HG02759 (cell line): ENCODE measurements at regions not wholly inside any gene's neighbourhood (a gene's known extent, or its start where the extent isn't known, plus 50 kb on each side); places are given as distances from the start of the nearest gene placed in this dataset.
"Not testable (repeated sequence)": the region's sequence is repeated elsewhere in the genome, so short reads cannot be mapped to it uniquely, and the experiment has no call there.

Source experiments
- ATAC-seq: cut with Tn5 transposase; IDR thresholded peaks from one replicate; pipeline ENCODE4 v1.9.1; 2021; ENCODE audit warnings: mild to moderate bottlenecking, moderate library complexity; ENCODE audit not compliant: unreplicated experiment

DNA sequence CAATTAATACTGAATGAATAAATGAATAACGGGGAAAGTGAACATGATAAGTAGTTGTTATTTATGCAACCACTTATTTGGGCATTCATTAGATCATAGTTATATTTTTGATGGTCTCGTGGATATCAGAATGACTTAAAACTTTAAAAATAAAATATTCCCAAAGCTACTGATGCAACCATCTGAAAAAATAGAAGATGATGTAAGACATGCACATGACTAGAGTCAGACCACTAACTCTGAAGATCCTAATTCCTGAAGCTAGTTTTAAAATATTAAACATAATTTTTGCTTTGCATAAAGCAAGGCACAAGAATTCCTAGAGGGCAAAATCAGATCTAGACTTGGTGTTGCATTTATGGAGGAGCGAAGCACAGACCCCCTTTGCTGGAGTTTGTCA is 616.1 kb downstream of the IRS1 start:
- ATAC-seq = no peak

DNA sequence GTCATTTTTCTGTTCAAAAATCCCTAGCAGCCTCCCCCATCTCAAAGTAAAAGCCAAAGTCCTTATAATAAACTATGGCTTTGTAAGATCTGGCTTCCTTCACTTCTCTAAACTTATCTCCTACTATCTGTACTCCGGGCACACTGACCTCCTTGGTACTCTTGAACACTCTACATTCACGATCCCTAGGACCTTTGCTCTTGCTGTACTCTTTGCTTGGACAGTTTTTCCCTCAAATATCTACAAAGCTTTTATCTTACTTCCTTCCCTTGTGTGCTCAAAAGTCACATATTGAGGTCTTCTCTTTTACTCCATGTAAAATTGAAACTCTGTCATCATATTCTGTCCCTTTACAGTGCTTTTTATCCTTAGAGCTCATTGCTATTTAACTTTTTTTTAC is 616.6 kb downstream of the IRS1 start:
- ATAC-seq = no peak

DNA sequence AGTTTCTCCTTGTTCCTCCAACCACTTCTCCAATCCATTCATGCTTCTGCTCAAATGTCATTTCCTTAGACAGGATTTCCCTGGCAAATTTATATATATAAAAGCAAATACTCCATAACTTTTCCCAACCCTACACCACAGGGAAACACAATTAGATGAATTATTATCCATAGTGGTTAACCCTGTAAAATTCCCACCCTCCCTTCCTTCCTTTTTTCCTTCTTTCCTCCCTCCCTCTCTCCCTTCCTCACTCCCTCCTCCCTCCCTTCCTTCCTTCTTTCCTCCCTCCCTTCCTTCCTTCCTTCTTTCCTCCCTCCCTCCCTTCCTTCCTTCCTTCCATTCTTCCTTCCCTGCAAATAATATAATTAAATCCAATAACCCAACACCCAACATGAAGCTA is 617.7 kb downstream of the IRS1 start:
- no peak for ATAC-seq

DNA sequence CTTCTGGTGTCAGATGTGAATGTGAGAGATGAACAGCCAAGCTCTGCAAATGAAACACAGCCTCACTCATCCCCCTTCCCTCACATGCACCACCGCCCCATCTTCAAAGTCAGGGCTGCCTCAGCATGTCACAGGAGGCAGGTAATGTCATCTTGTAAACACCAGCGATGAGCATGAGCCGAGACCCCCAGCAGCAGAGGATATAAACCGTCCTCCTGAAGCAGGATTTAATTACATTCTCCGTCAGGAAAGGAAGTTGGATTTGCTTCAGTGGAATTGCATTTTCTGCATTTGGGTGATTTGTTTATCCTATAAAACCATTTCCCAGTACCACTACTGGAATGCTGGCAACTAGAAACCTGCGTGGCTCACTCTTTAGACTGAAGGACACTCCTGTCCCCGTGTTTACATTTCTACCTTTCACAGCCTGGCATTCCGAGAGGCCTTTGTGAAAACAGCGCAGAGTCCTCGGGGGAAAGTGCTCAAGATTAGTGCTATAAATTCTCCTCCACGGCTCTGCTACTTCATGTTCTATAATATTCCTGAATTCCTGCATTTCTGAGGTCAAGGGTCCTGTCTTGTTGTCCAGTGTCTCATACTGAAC is 619.2 kb downstream of the IRS1 start:
- no peak for ATAC-seq

DNA sequence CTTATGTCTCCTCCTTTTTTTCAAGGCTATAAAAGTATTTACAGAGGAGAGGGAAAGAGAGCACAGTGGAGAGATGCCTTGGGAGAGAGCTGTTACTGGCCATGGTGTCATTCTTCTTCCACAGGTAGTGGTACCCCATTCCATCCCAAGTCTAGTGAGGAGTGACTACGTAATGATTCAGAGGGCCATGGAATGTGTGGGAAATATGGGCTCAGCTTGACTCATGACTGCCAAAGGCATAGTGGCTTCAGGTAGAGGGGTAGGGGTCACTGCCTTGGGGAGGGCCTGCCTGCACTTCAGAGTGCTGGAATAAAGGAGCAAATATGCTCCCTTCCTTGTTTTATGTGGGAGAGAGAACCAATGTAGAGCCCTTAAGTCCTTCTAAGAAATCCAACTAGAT is 620.6 kb downstream of the IRS1 start:
- ATAC-seq = no peak

DNA sequence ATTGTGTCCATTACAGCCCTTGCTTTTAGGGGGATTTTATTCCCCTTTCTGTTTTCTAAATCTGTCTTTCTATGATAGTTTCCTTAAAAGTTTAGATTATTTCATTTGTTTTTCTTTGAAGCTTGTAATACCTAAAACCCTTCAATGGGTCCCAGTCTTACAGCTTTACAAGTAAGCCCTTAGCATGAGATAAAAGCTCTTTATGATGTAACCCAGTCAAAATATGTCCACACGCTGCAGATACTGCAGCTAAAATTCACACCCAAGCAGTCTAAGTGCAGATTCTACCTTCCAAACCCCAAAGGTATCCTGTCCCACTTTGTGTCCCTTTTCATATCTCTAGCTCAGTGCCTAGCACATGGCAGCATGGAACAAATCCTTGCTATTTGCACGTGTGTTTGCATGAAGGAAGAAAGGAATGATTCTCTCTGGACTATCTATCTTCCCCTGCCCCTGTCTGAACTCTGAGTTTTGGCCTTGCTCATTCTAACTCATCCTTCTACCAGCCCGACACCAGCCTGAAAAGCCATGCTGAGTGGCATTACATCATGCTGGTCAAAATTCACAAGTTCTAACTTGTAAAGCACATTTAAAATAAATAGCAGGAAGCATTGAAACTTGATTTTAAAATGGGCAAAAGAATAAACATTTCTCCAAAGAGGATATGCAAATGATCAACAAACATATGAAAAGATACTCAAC is 623.2 kb downstream of the IRS1 start:
- ATAC-seq = no peak

DNA sequence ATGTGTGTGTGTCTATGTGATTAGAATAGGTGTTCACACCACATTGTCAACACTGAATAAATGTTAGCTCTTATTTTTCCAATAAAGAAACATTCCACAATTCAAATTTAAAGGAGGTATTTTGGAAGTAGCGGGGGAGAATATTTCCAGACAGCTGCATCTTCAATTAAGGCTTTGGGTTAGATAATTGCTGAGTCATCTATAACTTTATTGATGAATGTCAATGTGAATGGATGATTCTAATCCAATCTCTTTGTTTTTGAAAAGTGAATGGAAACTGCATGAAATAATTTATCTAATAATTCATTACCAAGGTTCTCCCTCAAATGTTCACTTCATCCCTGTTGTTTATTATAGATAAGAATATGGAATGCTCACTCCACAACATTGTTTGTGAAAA is 625.2 kb downstream of the IRS1 start:
- no peak for ATAC-seq

DNA sequence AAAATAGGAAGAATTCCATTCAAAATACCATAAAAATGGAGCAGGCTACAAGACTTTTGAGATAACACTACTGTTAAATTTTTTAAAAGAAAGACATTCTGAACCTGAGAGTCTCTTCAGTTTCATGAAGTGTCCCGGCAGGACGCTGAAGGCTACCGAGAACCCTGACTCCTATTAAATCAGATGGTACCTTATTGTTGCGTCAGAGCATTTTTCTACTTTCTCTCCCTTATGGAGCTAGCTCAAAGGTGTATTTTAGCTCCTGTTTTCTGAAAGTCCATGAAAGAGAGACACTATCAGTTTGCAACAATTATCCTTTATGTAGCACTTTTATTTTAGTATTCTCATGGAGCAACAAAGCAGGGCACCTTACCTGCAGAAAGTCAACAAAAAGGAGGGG is 626.7 kb downstream of the IRS1 start:
- no peak for ATAC-seq

DNA sequence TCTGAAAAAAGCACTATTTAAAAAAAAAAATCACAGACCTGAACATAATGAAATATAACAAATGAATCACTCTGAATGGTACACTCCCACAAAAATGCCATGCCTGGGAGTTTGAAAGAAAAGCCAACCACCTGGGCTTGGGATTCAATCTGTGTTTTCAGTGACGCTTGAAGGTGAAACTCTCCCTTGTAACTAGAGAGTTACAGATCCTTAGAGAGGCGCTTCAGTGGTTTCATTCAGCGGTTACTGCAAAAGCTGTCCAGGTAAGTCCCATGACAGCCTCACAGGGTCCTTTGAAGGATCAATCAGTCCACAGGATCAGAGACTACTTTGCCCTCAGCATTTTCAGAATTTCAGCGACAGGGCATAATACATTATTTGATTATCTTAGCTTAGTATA is 627.3 kb downstream of the IRS1 start:
- no peak for ATAC-seq

DNA sequence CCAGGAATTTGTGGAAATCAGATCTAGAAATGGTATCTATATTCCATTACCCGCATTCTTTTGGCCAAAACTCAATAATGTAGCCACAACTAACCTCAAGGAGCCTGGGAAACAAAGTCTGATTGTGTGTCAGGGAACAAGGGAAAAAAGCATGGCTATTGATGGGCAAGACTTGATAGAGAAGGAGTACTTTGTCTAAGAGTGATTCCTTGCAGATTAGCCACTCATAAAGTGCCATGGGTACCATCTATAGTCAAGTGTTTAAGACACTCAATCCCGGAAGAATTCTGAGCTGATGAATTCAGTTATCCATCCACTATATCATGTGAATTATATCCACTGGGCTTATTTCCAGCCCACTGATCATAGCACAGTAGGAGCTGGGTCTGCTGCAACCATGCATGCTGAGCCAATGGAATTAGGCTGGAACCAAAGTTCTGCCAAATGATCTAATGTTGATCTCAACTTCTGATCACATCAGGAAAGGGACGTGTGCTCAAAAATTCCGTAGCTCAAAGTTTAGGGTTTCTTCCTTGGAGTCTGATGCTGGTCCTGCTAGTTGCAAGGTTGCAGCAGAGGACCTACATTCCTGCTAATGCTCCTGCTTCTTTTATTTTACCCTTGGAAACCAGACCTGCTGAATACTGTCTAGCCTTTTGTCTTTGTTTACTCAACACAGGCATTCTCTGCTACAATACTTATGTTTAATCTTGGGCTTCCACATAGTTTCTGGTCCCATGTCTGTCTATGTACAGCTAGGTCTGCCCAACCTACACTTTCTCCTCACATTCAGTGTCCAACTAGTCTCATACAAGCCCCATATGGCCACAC is 629.7 kb downstream of the IRS1 start:
- no peak for ATAC-seq

DNA sequence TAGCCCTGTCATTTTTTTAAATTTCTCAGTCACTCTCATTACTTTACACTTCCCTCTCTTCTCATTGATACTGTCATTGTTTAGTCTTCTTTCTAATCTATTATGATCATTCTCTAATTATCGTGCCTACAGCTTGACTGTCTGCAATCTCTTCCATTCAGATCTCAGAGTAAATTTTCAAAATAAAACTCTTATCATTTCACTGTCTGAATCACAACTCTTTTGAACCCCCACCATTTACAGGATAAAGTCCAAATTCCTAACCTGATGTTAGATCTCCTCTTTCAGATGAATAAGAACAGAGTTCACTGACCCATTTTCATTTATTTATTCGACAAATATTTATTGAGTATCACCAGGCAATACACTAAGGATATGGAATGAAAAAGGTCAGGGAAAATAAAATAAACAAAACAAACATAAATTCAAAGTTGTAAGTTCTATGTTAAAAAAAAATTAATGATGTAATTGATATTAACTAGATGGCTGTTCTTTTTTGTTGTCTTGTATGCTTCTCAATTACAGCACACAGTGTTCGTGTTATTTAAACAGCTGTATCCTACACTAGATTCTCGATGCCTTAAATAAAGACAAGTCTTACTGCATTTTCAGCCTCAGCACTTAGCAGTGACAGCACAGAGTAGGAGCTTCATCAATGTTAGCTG is 631.0 kb downstream of the IRS1 start:
- ATAC-seq = no peak

DNA sequence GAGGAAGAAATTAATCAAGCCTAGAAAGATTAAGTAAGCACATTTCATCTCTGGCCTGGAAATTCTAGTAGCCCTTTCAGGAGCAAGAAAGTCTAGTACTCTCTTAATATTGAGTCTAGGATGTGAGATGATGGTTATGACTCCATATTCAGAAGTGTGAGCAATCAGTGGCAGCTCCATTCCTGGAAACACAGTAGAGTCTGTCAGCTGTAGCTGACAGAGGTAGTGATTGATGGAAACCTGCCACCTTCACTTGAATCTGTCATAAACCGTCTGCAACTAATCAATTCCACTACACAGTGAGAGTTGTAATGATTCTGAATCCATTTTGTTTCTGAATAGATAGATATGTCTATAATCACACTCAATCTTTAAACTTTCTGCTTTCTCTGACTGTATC is 635.1 kb downstream of the IRS1 start:
- no peak for ATAC-seq

DNA sequence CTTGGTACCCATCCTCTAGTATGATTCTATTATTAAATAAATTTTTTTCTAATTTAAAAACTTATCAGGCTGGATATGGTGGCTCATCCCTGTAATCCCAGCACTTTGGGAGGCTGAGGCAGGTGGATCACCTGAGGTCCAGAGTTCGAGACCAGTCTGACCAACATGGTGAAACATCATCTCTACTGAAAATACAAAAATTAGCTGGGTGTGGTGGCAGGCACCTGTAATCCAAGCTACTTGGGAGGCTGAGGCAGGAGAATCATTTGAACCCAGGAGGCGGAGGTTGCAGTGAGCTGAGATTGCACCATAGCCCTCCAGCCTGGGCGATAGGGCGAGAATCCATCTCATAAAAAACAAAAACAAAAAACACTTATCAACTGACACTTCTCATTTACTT is 639.0 kb downstream of the IRS1 start:
- not testable (repeated sequence) for ATAC-seq

DNA sequence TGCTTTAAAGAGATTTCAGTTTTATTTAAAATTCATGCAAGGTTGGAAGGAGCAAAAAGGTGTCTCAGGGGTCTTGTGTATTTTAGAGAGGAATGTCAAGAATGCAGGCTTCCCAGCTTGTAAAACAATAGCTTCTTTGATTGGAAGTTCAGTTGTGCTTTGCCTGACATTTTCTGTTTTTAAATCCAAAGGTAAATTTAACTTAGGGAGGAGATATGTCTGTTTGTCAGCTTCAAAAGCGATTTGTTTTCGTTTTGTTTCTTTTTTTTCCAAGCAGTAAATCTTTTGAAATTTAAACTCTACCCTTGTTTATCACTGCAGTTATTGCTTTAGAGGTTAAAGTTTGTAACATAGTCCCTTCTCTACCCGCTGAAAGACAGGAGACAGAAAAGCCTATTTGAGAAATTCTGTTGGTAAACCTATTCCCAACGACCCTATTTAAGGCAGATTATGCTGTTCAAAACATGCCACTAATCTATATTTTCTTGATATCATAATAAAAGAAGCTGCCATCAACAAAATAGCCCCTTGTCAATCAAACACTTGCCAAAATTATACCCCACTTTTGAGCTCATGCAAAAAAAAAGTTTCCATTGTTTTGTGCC is 639.6 kb downstream of the IRS1 start:
- ATAC-seq = no peak

DNA sequence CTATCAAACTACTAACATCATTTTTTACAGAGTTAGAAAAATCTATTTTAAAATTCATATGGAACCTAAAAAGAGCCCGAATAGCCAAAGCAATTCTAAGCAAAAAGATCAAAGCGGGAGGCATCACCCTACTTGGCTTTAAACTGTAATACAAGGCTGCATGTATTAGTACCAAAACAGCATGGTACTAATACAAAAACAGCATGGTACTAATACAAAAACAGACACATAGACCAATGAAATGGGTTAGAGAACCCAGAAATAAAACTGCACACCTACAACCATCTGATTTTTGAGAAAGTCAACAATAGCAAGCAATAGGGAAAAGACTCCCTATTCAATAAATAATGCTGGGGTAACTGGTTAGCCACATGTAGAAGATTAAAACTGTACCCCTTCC is 640.7 kb downstream of the IRS1 start:
- no peak for ATAC-seq

DNA sequence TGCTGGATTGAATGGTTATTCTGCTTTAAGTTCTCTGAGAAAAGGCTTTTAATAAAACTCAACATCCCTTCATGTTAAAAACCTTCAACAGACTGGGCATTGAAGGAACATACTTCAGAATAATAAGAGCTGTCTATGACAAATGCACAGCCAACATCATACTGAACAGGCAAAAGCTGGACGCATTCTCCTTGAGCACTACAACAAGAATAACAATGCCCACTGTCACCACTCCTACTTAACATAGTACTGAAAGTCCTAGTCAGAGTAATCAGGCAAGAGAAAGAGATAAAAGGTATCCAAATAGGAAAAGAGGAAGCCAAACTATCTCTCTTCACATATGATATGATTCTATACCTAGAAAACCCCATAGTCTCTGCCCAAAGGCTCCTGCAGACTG is 641.4 kb downstream of the IRS1 start:
- ATAC-seq = no peak

DNA sequence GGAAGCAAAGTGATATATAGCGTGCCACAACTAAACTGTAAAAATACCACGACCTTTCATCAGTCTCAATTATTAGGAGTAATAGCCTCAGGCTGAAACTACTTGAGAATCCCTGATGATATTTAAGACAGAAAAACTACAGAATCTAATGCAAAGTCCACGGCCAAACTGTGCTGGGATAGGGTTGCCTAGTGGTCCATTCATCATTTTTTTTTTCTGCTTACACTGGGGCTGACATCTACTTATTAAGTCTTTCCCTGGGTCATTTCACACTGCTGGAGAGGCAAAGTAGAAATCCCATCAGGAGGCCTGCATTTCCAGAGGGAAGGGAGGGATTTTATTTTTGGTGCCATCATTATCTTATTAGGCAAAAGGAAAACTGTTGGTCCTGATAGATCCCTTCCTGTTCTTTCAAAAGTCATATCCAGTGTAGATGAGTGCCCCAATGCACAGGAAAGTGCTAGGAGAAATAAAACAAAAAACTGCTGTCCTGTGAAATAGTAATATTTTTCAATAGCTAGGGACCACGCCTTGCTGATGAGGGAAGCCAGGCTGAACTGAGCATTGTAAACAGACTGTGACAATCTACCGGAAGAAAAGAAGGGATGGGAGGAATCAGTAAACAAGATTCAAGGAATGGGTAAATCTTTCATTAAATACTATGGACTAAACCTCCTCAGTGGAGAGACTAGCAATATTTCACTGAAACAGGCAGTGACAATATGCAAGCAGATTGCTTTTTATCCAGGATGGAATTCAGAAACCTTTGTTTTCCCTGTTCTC is 644.3 kb downstream of the IRS1 start:
- ATAC-seq = no peak

DNA sequence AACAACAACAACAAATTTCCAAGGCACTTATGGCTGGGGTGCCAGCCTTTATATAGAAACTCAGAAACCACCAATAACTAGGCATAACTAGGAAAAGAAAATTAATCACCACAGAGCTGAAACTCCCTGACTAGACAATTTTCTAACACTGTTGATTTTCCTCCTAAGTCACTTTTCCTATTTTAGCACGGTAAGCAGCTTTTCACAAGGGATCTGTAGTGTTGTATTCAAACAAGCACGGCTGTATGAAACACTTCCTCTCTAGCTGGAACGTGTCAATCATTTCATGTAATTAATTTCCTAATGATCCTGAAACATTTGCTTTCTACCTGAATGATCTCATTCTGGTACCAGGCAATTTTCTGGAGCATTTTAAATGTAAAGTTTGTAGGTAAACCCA is 645.0 kb downstream of the IRS1 start:
- ATAC-seq = no peak

DNA sequence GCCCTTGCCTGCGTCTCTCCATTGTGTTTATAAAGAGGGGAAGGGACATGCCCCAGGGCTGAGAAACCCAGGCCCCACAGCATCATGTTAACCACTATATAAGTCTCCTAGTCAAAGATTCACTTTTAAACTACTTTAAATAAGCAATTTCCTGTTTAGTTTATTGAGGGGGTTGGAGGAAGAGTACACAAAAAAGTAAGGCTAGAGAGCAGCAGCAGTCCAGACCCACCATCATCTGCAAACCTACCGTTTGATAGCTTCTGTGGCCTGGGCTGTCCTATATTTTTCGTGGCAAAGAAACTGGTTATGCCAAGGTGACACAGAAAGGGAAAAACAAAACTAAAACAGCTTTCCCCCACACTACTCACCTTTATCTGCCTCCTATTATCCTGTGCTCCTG is 646.1 kb downstream of the IRS1 start:
- ATAC-seq = no peak

DNA sequence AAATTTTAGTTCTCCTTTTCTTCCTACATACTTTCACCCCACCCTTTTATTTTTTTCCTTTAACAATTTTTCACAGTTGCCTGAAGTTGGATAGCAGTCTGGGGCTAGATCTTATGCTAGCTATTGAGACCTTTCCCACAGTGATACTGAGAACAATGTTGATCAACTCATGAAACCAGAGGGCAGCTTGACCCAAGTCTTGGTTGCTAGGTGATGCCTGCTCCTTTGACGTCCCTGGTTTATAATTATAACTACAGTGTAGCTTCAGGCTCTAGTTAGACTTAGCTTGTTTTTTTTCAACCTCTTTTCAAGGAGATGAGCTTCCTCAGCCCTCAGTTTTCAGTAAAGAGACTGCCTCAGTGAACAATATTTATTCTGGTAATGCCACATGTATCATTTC is 648.5 kb downstream of the IRS1 start:
- no peak for ATAC-seq
